T-cell (primary cell): ENCODE measurements at regions not wholly inside any gene's neighbourhood (a gene's known extent, or its start where the extent isn't known, plus 50 kb on each side); places are given as distances from the start of the nearest gene placed in this dataset.
"Not testable (repeated sequence)": the region's sequence is repeated elsewhere in the genome, so short reads cannot be mapped to it uniquely, and the experiment has no call there.

Experiments used
- ATAC-seq, 4 experiments: fragments of 200-7000 bp in 3 of 4; fragments of 150-1000 bp in 1 of 4; cut with Tn5 transposase; replicated peaks in 1 of 4; 1 replicate in 3 of 4; 2 replicates in 1 of 4; pipeline ENCODE4 v1.10.0; 2021; ENCODE audit warnings: moderate library complexity in 3 of 4, mild to moderate bottlenecking in 2 of 4, moderate number of reproducible peaks in 1 of 4
- CTCF ChIA-PET, 2 donors: fragments of 300-600 bp; sonication (Branson Sonifier 250); formaldehyde crosslinking; loops; one replicate each; lab custom pipeline; 2022; ENCODE audit warnings: antibody characterized with exemption in 2 of 2; lab: Charles Lee
- POLR2A ChIA-PET, 2 donors: fragments of 300-600 bp; sonication (Branson Sonifier 250); formaldehyde crosslinking; loops; one replicate each; lab custom pipeline; 2022; ENCODE audit warnings: antibody characterized with exemption in 2 of 2; lab: Charles Lee
- DNase-seq, 35 experiments: peaks; one replicate each; pipeline versions ENCODE4 v3.0.0 to v3.0.0-alpha.2; 2013 to 2023
- H3K27ac ChIP-seq: one replicate; pipeline ENCODE4 v1.5.1; 2013; ENCODE audit warnings: low read length
- H3K27me3 ChIP-seq, 2 experiments: replicated peaks in 1 of 2; 1 replicate in 1 of 2; 2 replicates in 1 of 2; pipeline versions ENCODE4 v1.6.1 to v1.7.0; 2013; ENCODE audit warnings: low read length in 1 of 2, mixed read lengths in 1 of 2; ENCODE audit not compliant: control insufficient read depth in 2 of 2, insufficient read depth in 2 of 2; ENCODE audit errors: extremely low read depth in 1 of 2
- H3K36me3 ChIP-seq, 2 donors: 1 replicate in 1 of 2; 2 replicates in 1 of 2; pipeline versions ENCODE4 v1.6.1 to v1.7.0; 2013; ENCODE audit warnings: low read length in 1 of 2; ENCODE audit not compliant: control insufficient read depth in 2 of 2, insufficient read depth in 1 of 2; ENCODE audit errors: extremely low read depth in 1 of 2
- H3K4me1 ChIP-seq, 2 experiments: 1 replicate in 1 of 2; 2 replicates in 1 of 2; pipeline versions ENCODE4 v1.6.1 to v1.7.0; 2013; ENCODE audit warnings: low read length in 2 of 2, mixed read lengths in 1 of 2; ENCODE audit not compliant: insufficient read depth in 2 of 2, control insufficient read depth in 1 of 2; ENCODE audit errors: extremely low read depth in 1 of 2
- H3K4me3 ChIP-seq, 2 donors: 1 replicate in 1 of 2; 2 replicates in 1 of 2; pipeline versions ENCODE4 v1.5.1 to v1.7.0; 2013; ENCODE audit warnings: mild to moderate bottlenecking in 2 of 2, low read length in 1 of 2, moderate library complexity in 1 of 2; ENCODE audit not compliant: control insufficient read depth in 1 of 2; ENCODE audit errors: extremely low read depth in 1 of 2
- H3K9me3 ChIP-seq: 2 replicates; pipeline ENCODE4 v1.7.0; 2013
- H3K27ac Mint-ChIP-seq, 2 donors: one replicate each; pipeline ENCODE4 v1.8.0; 2020 to 2021; ENCODE audit warnings: mild to moderate bottlenecking in 2 of 2, mixed read lengths in 2 of 2
- H3K27me3 Mint-ChIP-seq, 2 donors: one replicate each; pipeline ENCODE4 v1.8.0; 2021 to 2022; ENCODE audit warnings: mixed read lengths in 2 of 2
- H3K36me3 Mint-ChIP-seq: one replicate; pipeline ENCODE4 v1.8.0; 2021; ENCODE audit warnings: mixed read lengths
- H3K4me1 Mint-ChIP-seq, 3 donors: one replicate each; pipeline ENCODE4 v1.8.0; 2020 to 2022; ENCODE audit warnings: mixed read lengths in 3 of 3, mild to moderate bottlenecking in 1 of 3
- H3K4me3 Mint-ChIP-seq, 3 donors: one replicate each; pipeline ENCODE4 v1.8.0; 2020 to 2022; ENCODE audit warnings: mild to moderate bottlenecking in 3 of 3, mixed read lengths in 3 of 3, moderate library complexity in 3 of 3
- H3K9me3 Mint-ChIP-seq, 3 donors: one replicate each; pipeline ENCODE4 v1.8.0; 2020 to 2022; ENCODE audit warnings: mixed read lengths in 3 of 3
- WGBS: methylation state at CpG from one replicate; pipeline ENCODE4 v1.1.5; 2013; ENCODE audit warnings: missing lambda C conversion rate; ENCODE audit not compliant: insufficient coverage; 5-methylcytosine and 5-hydroxymethylcytosine counted together

GRCh38 chr1:213621077-213621476 is 366.7 kb upstream of the PROX1 start:
- Histone ChIP-seq H3K9me3 (no peaks in the 10 kb centered on the region), H3K4me1 (no peaks in the 10 kb centered on the region), H3K27me3 (peaks cover 0 to 12% of the 10 kb centered on the region in 2 experiments), H3K27ac (no peak overlapping the region), H3K4me3 (no peak overlapping the region), H3K36me3 (no peaks in the 10 kb centered on the region)
- DNase-seq (no peak), ATAC-seq (no peak)
- Mint-ChIP-seq H3K36me3 (no peaks in the 10 kb centered on the region), H3K4me3 (no peak overlapping the region), H3K9me3 (peaks cover 0 to 3% (median 0%) of the 10 kb centered on the region in 3 donors), H3K27ac (no peak overlapping the region), H3K4me1 (peaks cover 0 to 10% (median 0%) of the 10 kb centered on the region in 3 donors), H3K27me3 (peaks cover 2 to 3% of the 10 kb centered on the region in 2 donors)
- ChIA-PET POLR2A (no interaction called here), CTCF (interaction anchor here in 1 of 2 donors (0.6 kb wide), 1 partner anchor 15 kb away, joined by 3 read pairs; no protein-coding TSS in a partner anchor)
- 83% methylated on average over 6 of the region's 6 CpGs for WGBS

- H3K27me3 Mint-ChIP-seq: peaks cover 0 to 3% of the 10 kb centered on the region in 2 donors
- peaks cover 0 to 3% (median 2%) of the 10 kb centered on the region in 3 donors for H3K9me3 Mint-ChIP-seq
- ChIA-PET CTCF (no interaction called here), POLR2A (no interaction called here)
- ATAC-seq (no peak), DNase-seq (no peak)
- 25% methylated on average over 17 of the region's 19 CpGs for WGBS
- no peaks in the 10 kb centered on the region for H3K36me3 ChIP-seq
- no peaks in the 10 kb centered on the region for H3K36me3 Mint-ChIP-seq
- H3K4me1 ChIP-seq: no peaks in the 10 kb centered on the region
- no peak overlapping the region for H3K4me3 Mint-ChIP-seq
- no peak overlapping the region for H3K27ac ChIP-seq
- H3K9me3 ChIP-seq: no peaks in the 10 kb centered on the region
- no peak overlapping the region for H3K4me3 ChIP-seq
- no peak overlapping the region for H3K27ac Mint-ChIP-seq
- peaks cover 0 to 10% (median 0%) of the 10 kb centered on the region in 3 donors for H3K4me1 Mint-ChIP-seq
- peaks cover 0 to 12% of the 10 kb centered on the region in 2 experiments for H3K27me3 ChIP-seq
Measured at GRCh38 chr1:213622365-213623063, 365.3 kb upstream of the PROX1 start.

- no peak overlapping the region for H3K4me3 Mint-ChIP-seq
- peaks cover 0 to 3% (median 2%) of the 10 kb centered on the region in 3 donors for H3K9me3 Mint-ChIP-seq
- H3K36me3 Mint-ChIP-seq: no peaks in the 10 kb centered on the region
- peaks cover 0 to 10% (median 0%) of the 10 kb centered on the region in 3 donors for H3K4me1 Mint-ChIP-seq
- Histone ChIP-seq H3K27me3 (peaks cover 0 to 12% of the 10 kb centered on the region in 2 experiments), H3K4me1 (no peaks in the 10 kb centered on the region), H3K36me3 (no peaks in the 10 kb centered on the region), H3K9me3 (no peaks in the 10 kb centered on the region), H3K27ac (no peak overlapping the region), H3K4me3 (no peak overlapping the region)
- DNase-seq: no peak
- CTCF ChIA-PET: no interaction called here
- ATAC-seq: no peak
- peaks cover 0 to 3% of the 10 kb centered on the region in 2 donors for H3K27me3 Mint-ChIP-seq
- no peak overlapping the region for H3K27ac Mint-ChIP-seq
- POLR2A ChIA-PET: no interaction called here
- no CpG with 5 or more reads among the region's 9 CpGs for WGBS
Measured at GRCh38 chr1:213623064-213623581, 364.6 kb upstream of the PROX1 start.

- H3K36me3 ChIP-seq: no peaks in the 10 kb centered on the region
- peaks cover 0 to 10% (median 0%) of the 10 kb centered on the region in 3 donors for H3K4me1 Mint-ChIP-seq
- peaks cover 0 to 12% of the 10 kb centered on the region in 2 experiments for H3K27me3 ChIP-seq
- no peak overlapping the region for H3K4me3 Mint-ChIP-seq
- H3K4me1 ChIP-seq: no peaks in the 10 kb centered on the region
- peaks cover 0 to 3% of the 10 kb centered on the region in 2 donors for H3K27me3 Mint-ChIP-seq
- 86% methylated on average over 2 of the region's 4 CpGs for WGBS
- ATAC-seq (no peak), DNase-seq (no peak)
- H3K9me3 Mint-ChIP-seq: peaks cover 0 to 7% (median 2%) of the 10 kb centered on the region in 3 donors
- H3K27ac Mint-ChIP-seq: no peak overlapping the region
- ChIA-PET CTCF (interaction anchor here in 1 of 2 donors (0.6 kb wide), 1 partner anchor 185 kb away, joined by 4 read pairs; no protein-coding TSS in a partner anchor), POLR2A (no interaction called here)
- no peak overlapping the region for H3K27ac ChIP-seq
- H3K36me3 Mint-ChIP-seq: no peaks in the 10 kb centered on the region
- H3K4me3 ChIP-seq: no peak overlapping the region
- no peaks in the 10 kb centered on the region for H3K9me3 ChIP-seq
Measured at GRCh38 chr1:213623862-213624261, 363.9 kb upstream of the PROX1 start.

- H3K9me3 Mint-ChIP-seq, H3K36me3 ChIP-seq, POLR2A ChIA-PET, H3K4me3 Mint-ChIP-seq, ATAC-seq, H3K4me1 Mint-ChIP-seq, H3K4me1 ChIP-seq, H3K27ac Mint-ChIP-seq, DNase-seq, H3K27ac ChIP-seq, H3K36me3 Mint-ChIP-seq, H3K27me3 ChIP-seq, H3K9me3 ChIP-seq, H3K4me3 ChIP-seq, H3K27me3 Mint-ChIP-seq: not testable (repeated sequence)
- CTCF ChIA-PET: interaction anchor here in 1 of 2 donors (0.6 kb wide), 1 partner anchor 344 kb away, joined by 5 read pairs; no protein-coding TSS in a partner anchor
Measured at GRCh38 chr1:213636778-213637177, 351.0 kb upstream of the PROX1 start.

GRCh38 chr1:213641312-213641711 is 346.5 kb upstream of the PROX1 start:
- DNase-seq (no peak), ATAC-seq (no peak)
- Mint-ChIP-seq H3K27ac (no peak overlapping the region), H3K36me3 (no peaks in the 10 kb centered on the region), H3K9me3 (no peaks in the 10 kb centered on the region), H3K4me1 (no peaks in the 10 kb centered on the region), H3K4me3 (no peak overlapping the region), H3K27me3 (peaks cover 5 to 20% of the 10 kb centered on the region in 2 donors)
- Histone ChIP-seq H3K27ac (no peak overlapping the region), H3K4me3 (no peak overlapping the region), H3K4me1 (no peaks in the 10 kb centered on the region), H3K9me3 (no peaks in the 10 kb centered on the region), H3K36me3 (no peaks in the 10 kb centered on the region), H3K27me3 (no peaks in the 10 kb centered on the region)
- 100% methylated on average over 2 of the region's 2 CpGs for WGBS
- POLR2A ChIA-PET: no interaction called here
- CTCF ChIA-PET: interaction anchor here in 1 of 2 donors (0.5 kb wide), 1 partner anchor 20 kb away, joined by 3 read pairs; no protein-coding TSS in a partner anchor
